Activated T-helper 17 cell treated with anti-CD3 and anti-CD28 coated beads, Interleukin-2, amount 50 U/mL, for 72 hours (primary cell): ENCODE measurements at regions not wholly inside any gene's neighbourhood (a gene's known extent, or its start where the extent isn't known, plus 50 kb on each side); places are given as distances from the start of the nearest gene placed in this dataset.

Experiments used
- ATAC-seq: fragments of 150-1000 bp; cut with Tn5 transposase; replicated peaks from 2 replicates; pipeline ENCODE4 v1.10.0; 2021; ENCODE audit warnings: mild to moderate bottlenecking, moderate library complexity
- H3K27ac Mint-ChIP-seq: one replicate; pipeline ENCODE4 v1.8.0; 2022; ENCODE audit warnings: mixed read lengths
- H3K27me3 Mint-ChIP-seq: one replicate; pipeline ENCODE4 v1.8.0; 2022; ENCODE audit warnings: mixed read lengths
- H3K36me3 Mint-ChIP-seq: one replicate; pipeline ENCODE4 v1.8.0; 2022; ENCODE audit warnings: low read depth, mild to moderate bottlenecking, mixed read lengths
- H3K4me1 Mint-ChIP-seq: one replicate; pipeline ENCODE4 v1.8.0; 2022; ENCODE audit warnings: mixed read lengths
- H3K4me3 Mint-ChIP-seq: one replicate; pipeline ENCODE4 v1.8.0; 2022; ENCODE audit warnings: mild to moderate bottlenecking, mixed read lengths
- H3K9me3 Mint-ChIP-seq: one replicate; pipeline ENCODE4 v1.8.0; 2022; ENCODE audit warnings: mixed read lengths

- H3K9me3 Mint-ChIP-seq = no peaks in the 10 kb centered on the region
- no peaks in the 10 kb centered on the region for H3K36me3 Mint-ChIP-seq
- H3K27ac Mint-ChIP-seq = no peak overlapping the region
Observed at GRCh38 chr13:84998681-84999080, 800.5 kb downstream of the SLITRK6 start.

GRCh38 chr13:84997858-84998257, 801.4 kb downstream of the SLITRK6 start:
- Mint-ChIP-seq H3K27ac (no peak overlapping the region), H3K9me3 (no peaks in the 10 kb centered on the region), H3K4me3 (no peak overlapping the region), H3K36me3 (no peaks in the 10 kb centered on the region), H3K27me3 (no peaks in the 10 kb centered on the region), H3K4me1 (no peaks in the 10 kb centered on the region)
- ATAC-seq = no peak

More at GRCh38 chr13:84998681-84999080, 800.5 kb downstream of the SLITRK6 start:
- Mint-ChIP-seq H3K4me3 (no peak overlapping the region), H3K27me3 (no peaks in the 10 kb centered on the region), H3K4me1 (no peaks in the 10 kb centered on the region)
- no peak for ATAC-seq

- Mint-ChIP-seq H3K4me3 (no peak overlapping the region), H3K36me3 (no peaks in the 10 kb centered on the region), H3K9me3 (no peaks in the 10 kb centered on the region), H3K27me3 (no peaks in the 10 kb centered on the region), H3K27ac (no peak overlapping the region), H3K4me1 (no peaks in the 10 kb centered on the region)
- no peak for ATAC-seq
Observed at GRCh38 chr13:84994582-84994981, 804.6 kb downstream of the SLITRK6 start.

DNA sequence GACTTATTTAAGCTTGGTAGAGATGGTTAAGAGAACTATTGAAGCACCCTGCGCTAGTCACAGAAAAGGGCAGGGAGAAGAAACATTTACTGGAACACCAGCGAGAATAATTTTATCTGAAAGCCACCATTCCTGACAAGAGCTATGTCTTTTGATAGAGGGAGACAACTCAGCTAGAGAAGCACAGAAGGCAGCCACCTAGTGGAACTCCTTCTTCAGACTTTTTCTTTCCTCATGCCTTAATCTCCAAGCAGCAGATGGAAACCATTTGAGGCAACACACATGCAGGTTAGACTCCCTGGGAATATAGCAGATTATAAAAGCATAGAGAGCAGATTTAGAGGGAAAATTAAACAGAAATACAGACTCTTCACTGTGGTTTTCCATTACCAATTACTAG, 813.4 kb downstream of the SLITRK6 start:
- Mint-ChIP-seq H3K4me3 (no peak overlapping the region), H3K27me3 (no peaks in the 10 kb centered on the region), H3K4me1 (no peaks in the 10 kb centered on the region), H3K9me3 (peaks cover 4% of the 10 kb centered on the region), H3K36me3 (no peaks in the 10 kb centered on the region), H3K27ac (no peak overlapping the region)
- ATAC-seq = no peak

- Mint-ChIP-seq H3K36me3 (no peaks in the 10 kb centered on the region), H3K27ac (no peak overlapping the region), H3K27me3 (no peaks in the 10 kb centered on the region), H3K4me3 (no peak overlapping the region), H3K9me3 (peaks cover 4% of the 10 kb centered on the region), H3K4me1 (no peaks in the 10 kb centered on the region)
- no peak for ATAC-seq
Observed at GRCh38 chr13:84983321-84983720, 815.9 kb downstream of the SLITRK6 start.

DNA sequence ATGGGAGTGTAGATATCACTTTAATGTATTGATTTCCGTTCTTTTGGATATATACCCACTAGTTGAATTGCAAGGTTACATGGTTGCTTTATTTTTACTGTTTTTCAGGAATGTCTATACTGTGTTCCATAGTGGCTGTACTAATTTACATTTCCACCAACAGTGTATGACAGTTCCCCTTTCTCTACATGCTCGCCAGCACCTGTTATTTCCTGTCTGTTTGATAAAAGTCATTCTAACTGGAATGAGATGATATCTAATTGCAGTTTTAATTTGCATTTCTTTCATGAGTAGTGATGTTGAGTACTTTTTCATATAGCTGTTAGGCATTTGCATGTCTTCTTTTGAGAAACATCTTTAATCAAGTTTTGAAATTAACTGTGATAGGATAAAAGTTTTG, 818.6 kb downstream of the SLITRK6 start:
- Mint-ChIP-seq H3K36me3 (no peaks in the 10 kb centered on the region), H3K27me3 (no peaks in the 10 kb centered on the region), H3K27ac (no peak overlapping the region), H3K4me1 (no peaks in the 10 kb centered on the region), H3K9me3 (peaks cover 4% of the 10 kb centered on the region), H3K4me3 (no peak overlapping the region)
- no peak for ATAC-seq

DNA sequence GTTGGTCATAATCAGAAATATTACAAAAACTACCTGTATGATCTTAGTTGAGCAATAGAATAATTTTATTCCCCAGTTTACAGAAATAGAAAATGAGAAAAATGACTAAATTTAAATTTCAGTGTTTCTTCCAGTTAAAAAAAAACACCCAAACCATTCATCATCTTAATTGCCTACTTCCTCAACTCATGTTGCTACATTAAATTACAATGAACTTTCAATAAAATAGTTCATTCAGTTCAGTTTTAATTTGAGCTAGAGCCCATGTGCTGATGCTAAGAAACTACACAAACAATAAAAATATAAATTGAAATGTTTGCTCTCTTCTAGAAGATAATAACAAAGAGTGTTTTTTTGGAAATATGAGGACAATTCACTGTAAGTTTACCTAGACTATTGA, 820.4 kb downstream of the SLITRK6 start:
- Mint-ChIP-seq H3K36me3 (no peaks in the 10 kb centered on the region), H3K27me3 (no peaks in the 10 kb centered on the region), H3K27ac (no peak overlapping the region), H3K9me3 (no peaks in the 10 kb centered on the region), H3K4me3 (no peak overlapping the region), H3K4me1 (no peaks in the 10 kb centered on the region)
- ATAC-seq = no peak

GRCh38 chr13:84973661-84974060, 825.6 kb downstream of the SLITRK6 start:
- Mint-ChIP-seq H3K27me3 (no peaks in the 10 kb centered on the region), H3K9me3 (peaks cover 6% of the 10 kb centered on the region), H3K36me3 (no peaks in the 10 kb centered on the region), H3K4me1 (no peaks in the 10 kb centered on the region), H3K27ac (no peak overlapping the region), H3K4me3 (no peak overlapping the region)
- ATAC-seq = no peak

DNA sequence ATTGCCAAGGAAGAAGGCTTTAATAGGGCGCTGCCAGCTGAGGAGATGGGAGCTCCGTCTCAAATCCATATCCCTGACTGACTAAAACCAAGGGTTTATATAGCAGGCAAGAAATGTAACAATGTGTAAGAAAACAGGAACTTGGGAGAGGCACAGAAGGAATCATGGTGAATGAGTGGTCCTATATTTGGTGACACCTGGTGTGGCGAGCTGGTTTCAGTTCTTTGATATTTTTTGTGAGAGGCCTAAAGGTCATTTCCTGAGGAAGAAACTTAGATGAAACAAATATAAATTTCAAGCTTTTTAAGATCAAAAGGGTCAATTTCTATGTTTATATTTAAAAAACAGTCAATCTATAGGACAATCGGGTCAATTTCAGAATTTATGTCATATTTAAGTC, 826.3 kb downstream of the SLITRK6 start:
- H3K9me3 Mint-ChIP-seq = peaks cover 6% of the 10 kb centered on the region
- no peak overlapping the region for H3K4me3 Mint-ChIP-seq
- no peaks in the 10 kb centered on the region for H3K36me3 Mint-ChIP-seq
- H3K27ac Mint-ChIP-seq = no peak overlapping the region
- no peaks in the 10 kb centered on the region for H3K27me3 Mint-ChIP-seq
- ATAC-seq = no peak
- H3K4me1 Mint-ChIP-seq = no peaks in the 10 kb centered on the region

GRCh38 chr13:84962849-84963248, 836.4 kb downstream of the SLITRK6 start:
- no peaks in the 10 kb centered on the region for H3K27me3 Mint-ChIP-seq
- H3K27ac Mint-ChIP-seq = no peak overlapping the region
- no peak overlapping the region for H3K4me3 Mint-ChIP-seq
- ATAC-seq = no peak
- H3K9me3 Mint-ChIP-seq = no peaks in the 10 kb centered on the region
- H3K36me3 Mint-ChIP-seq = no peaks in the 10 kb centered on the region
- H3K4me1 Mint-ChIP-seq = no peaks in the 10 kb centered on the region

- H3K4me3 Mint-ChIP-seq = no peak overlapping the region
- no peaks in the 10 kb centered on the region for H3K27me3 Mint-ChIP-seq
- H3K27ac Mint-ChIP-seq = no peak overlapping the region
- H3K9me3 Mint-ChIP-seq = no peaks in the 10 kb centered on the region
- ATAC-seq = no peak
- H3K36me3 Mint-ChIP-seq = no peaks in the 10 kb centered on the region
- no peaks in the 10 kb centered on the region for H3K4me1 Mint-ChIP-seq
Observed at GRCh38 chr13:84962141-84962750, 837.0 kb downstream of the SLITRK6 start.

GRCh38 chr13:84961023-84961422, 838.2 kb downstream of the SLITRK6 start:
- Mint-ChIP-seq H3K4me3 (no peak overlapping the region), H3K9me3 (no peaks in the 10 kb centered on the region), H3K27ac (no peak overlapping the region), H3K36me3 (no peaks in the 10 kb centered on the region), H3K4me1 (no peaks in the 10 kb centered on the region), H3K27me3 (no peaks in the 10 kb centered on the region)
- no peak for ATAC-seq

DNA sequence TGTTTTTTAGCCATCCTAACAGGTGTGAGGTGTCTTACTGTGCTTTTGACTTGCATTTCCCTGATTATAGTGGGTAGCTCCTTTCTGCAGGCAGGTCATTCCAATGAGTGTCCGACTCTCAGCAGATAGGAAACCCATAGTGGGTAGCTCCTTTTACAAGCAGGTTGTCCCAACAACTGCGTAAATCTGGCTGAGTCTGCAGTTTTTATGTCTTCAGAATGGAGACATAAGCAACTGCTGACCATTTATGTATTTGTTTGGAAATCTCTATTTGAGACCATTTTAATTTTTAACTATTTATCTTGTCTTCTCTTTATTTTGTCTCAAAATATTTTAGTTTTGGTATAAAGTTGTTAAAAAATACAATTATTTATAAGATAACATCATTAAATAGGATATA, 839.4 kb downstream of the SLITRK6 start:
- no peaks in the 10 kb centered on the region for H3K36me3 Mint-ChIP-seq
- no peak overlapping the region for H3K27ac Mint-ChIP-seq
- ATAC-seq = no peak
- H3K4me3 Mint-ChIP-seq = no peak overlapping the region
- no peaks in the 10 kb centered on the region for H3K27me3 Mint-ChIP-seq
- no peaks in the 10 kb centered on the region for H3K9me3 Mint-ChIP-seq
- H3K4me1 Mint-ChIP-seq = no peaks in the 10 kb centered on the region

- Mint-ChIP-seq H3K4me1 (no peaks in the 10 kb centered on the region), H3K9me3 (peaks cover 6% of the 10 kb centered on the region), H3K4me3 (no peak overlapping the region), H3K27me3 (no peaks in the 10 kb centered on the region), H3K27ac (no peak overlapping the region), H3K36me3 (no peaks in the 10 kb centered on the region)
- ATAC-seq = no peak
Observed at GRCh38 chr13:84954636-84955035, 844.6 kb downstream of the SLITRK6 start.

DNA sequence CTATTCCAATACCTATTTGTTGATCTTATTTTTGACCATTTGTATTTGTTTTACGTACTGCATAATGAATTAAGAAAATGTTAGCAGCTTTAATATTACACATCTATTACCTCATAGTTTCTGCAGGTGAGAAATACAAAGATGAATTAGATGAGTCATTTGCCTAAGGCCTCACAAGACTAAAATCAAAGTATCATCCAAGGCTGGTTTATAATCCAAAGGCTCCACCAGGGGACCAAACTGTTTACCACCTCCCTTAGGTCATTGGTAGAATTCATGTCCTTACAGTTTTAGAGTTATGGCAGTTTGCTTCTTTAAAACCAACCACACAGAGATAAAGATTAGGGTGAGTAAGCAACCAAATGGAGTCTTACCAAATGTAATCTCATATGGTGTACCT, 848.1 kb downstream of the SLITRK6 start:
- no peaks in the 10 kb centered on the region for H3K4me1 Mint-ChIP-seq
- peaks cover 11% of the 10 kb centered on the region for H3K9me3 Mint-ChIP-seq
- H3K36me3 Mint-ChIP-seq = no peaks in the 10 kb centered on the region
- no peak overlapping the region for H3K4me3 Mint-ChIP-seq
- no peak for ATAC-seq
- no peak overlapping the region for H3K27ac Mint-ChIP-seq
- H3K27me3 Mint-ChIP-seq = no peaks in the 10 kb centered on the region

DNA sequence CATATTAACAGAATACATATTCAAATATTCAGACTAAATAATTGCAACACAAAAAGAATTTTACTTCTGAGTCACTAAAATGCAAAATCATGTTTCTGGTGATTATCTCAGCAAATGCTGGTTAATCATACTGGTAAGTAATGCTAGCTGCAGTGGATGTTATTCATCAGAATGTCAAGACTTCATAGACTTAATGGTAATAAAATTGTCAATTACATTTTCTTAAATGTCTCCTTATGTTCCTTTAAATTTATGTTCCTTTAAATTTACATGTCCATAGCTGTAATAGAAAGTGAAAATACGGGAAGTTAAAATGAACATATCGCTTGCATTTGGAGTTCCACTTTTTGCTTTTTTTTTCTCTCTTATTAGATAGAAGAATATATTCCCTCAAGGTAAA, 853.0 kb downstream of the SLITRK6 start:
- Mint-ChIP-seq H3K36me3 (no peaks in the 10 kb centered on the region), H3K4me3 (no peak overlapping the region), H3K4me1 (no peaks in the 10 kb centered on the region), H3K9me3 (peaks cover 9% of the 10 kb centered on the region), H3K27ac (no peak overlapping the region), H3K27me3 (no peaks in the 10 kb centered on the region)
- ATAC-seq = no peak
